Lower leg skin (tissue), 3 donors: ENCODE measurements at regions not wholly inside any gene's neighbourhood (a gene's known extent, or its start where the extent isn't known, plus 50 kb on each side); places are given as distances from the start of the nearest gene placed in this dataset.

Experiments
- CTCF ChIP-seq, 3 donors: fragments of 450-650 bp; IDR thresholded peaks; one replicate each; pipeline ENCODE4 v1.5.1; 2016; ENCODE audit warnings: antibody characterized with exemption in 3 of 3, mild to moderate bottlenecking in 3 of 3, moderate library complexity in 2 of 3
- POLR2A ChIP-seq, 2 donors: fragments of 450-650 bp; IDR thresholded peaks; one replicate each; pipeline ENCODE4 v1.6.1; 2016 to 2017; ENCODE audit warnings: antibody characterized with exemption in 2 of 2, mild to moderate bottlenecking in 1 of 2, moderate library complexity in 1 of 2

- no peak for TF ChIP-seq CTCF (IDR thresholded peaks at IDR 0.05)
- TF ChIP-seq POLR2A (IDR thresholded peaks at IDR 0.05) = no peak
Measured at GRCh38 chr1:232407120-232407519, 222.8 kb downstream of the SIPA1L2 start.
